BJ (cell line): ENCODE measurements at regions not wholly inside any gene's neighbourhood (a gene's known extent, or its start where the extent isn't known, plus 50 kb on each side); places are given as distances from the start of the nearest gene placed in this dataset.

ENCODE experiments used
- CTCF ChIA-PET: fragments of 350-600 bp; formaldehyde crosslinking; extraction: SDS; loops from one replicate; lab custom pipeline; 2021; ENCODE audit warnings: antibody characterized with exemption, inconsistent platforms; lab: Yijun Ruan, JAX
- POLR2A ChIA-PET: fragments of 300-600 bp; sonication (Branson Sonifier 250); formaldehyde crosslinking; extraction: SDS; loops from one replicate; lab custom pipeline; 2021; ENCODE audit warnings: antibody characterized with exemption; lab: Charles Lee
- DNase-seq: peaks from one replicate; pipeline ENCODE4 v3.0.0-alpha.2; 2011; ENCODE audit warnings: low read depth
- H3K27me3 ChIP-seq: 2 replicates; pipeline ENCODE4 v1.6.0; 2011; ENCODE audit warnings: low read length; ENCODE audit not compliant: control insufficient read depth, insufficient read depth
- H3K36me3 ChIP-seq: 2 replicates; pipeline ENCODE4 v1.5.1; 2011; ENCODE audit warnings: low read length; ENCODE audit not compliant: control insufficient read depth, insufficient read depth
- H3K4me3 ChIP-seq: 2 replicates; pipeline ENCODE4 v1.5.1; 2011; ENCODE audit warnings: low read depth, mild to moderate bottlenecking, control low read depth, low read length
- CTCF ChIP-seq: IDR thresholded peaks from 2 replicates; pipeline ENCODE4 v1.5.1; 2011; ENCODE audit warnings: low read depth, mild to moderate bottlenecking, control low read depth, inconsistent platforms, low read length, moderate library complexity; ENCODE audit not compliant: insufficient read depth

DNA sequence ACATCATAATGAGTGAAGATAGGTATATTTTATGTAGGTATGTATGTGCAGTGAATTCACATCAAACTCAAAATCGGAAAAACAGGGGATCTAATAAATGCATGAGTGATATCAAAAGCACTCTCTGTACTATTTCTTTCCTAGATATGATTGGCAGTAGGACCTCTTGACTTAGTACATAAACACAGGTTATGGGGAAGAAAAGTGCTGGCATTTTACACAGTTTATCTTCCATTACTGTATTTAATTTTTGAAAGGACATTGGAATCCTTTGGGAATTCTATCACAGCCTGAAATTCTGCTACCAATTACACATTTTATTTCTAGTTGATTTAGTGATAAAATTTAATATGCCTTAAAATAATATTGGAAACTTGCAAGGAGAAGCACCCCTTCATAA lies 470.5 kb upstream of the ONECUT1 start:
- ChIA-PET CTCF (no interaction called here), POLR2A (no interaction called here)
- Histone ChIP-seq H3K4me3 (no peak overlapping the region), H3K36me3 (no peaks in the 10 kb centered on the region), H3K27me3 (no peaks in the 10 kb centered on the region)
- no peak for TF ChIP-seq CTCF
- no peak for DNase-seq

- CTCF ChIA-PET, result no interaction called here
Measured at GRCh38 chr15:53256457-53256856, 466.3 kb upstream of the ONECUT1 start.

DNA sequence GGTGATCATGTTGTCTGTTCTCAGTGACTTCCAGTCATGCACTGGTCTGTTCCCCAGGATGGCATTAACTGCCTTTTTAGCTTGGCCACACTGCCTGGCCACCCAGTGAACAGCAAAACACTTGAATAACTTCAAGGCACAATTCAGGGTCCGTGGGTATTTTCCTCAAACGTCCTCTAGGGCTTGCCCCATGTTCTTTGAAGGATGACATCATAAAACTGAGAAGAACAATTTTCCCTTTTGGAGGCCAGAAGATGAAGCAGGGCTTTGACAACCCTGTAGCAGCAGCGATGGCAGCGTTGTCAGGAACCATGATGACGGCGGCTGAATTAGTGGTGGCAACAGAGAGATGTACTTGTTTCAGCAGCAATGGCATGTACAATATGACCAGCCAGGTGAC lies 465.9 kb upstream of the ONECUT1 start:
- H3K27me3 ChIP-seq, result no peaks in the 10 kb centered on the region
- no peak for TF ChIP-seq CTCF
- ChIA-PET CTCF (no interaction called here), POLR2A (no interaction called here)
- no peak overlapping the region for H3K4me3 ChIP-seq
- DNase-seq, result no peak
- no peaks in the 10 kb centered on the region for H3K36me3 ChIP-seq

More at GRCh38 chr15:53256457-53256856, 466.3 kb upstream of the ONECUT1 start:
- POLR2A ChIA-PET, result no interaction called here
- H3K4me3 ChIP-seq, result no peak overlapping the region
- TF ChIP-seq CTCF, result no peak
- H3K36me3 ChIP-seq, result no peaks in the 10 kb centered on the region
- H3K27me3 ChIP-seq, result no peaks in the 10 kb centered on the region
- DNase-seq, result no peak

GRCh38 chr15:53251996-53252395 lies 461.9 kb upstream of the ONECUT1 start:
- ChIA-PET POLR2A (no interaction called here), CTCF (no interaction called here)
- no peak for TF ChIP-seq CTCF
- Histone ChIP-seq H3K4me3 (no peak overlapping the region), H3K36me3 (no peaks in the 10 kb centered on the region), H3K27me3 (no peaks in the 10 kb centered on the region)
- DNase-seq, result no peak

DNA sequence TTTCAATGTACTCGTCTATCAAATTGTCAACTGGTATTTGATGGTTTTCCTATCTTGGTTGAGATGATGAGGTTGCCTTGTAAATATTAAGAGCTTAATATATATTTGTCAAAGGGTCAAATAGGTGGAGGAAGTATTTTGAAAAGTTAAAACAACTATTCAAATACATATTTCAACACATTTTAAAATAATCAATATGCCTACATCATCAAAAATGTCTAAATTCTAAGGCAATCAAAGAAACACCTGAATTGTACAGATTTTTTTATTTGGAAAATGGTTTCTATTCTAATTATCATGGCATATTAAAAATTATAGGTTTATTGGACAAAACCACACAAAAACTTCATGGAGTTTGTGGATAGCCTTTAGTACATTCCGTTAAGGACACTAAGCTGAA lies 461.4 kb upstream of the ONECUT1 start:
- no peak for TF ChIP-seq CTCF
- POLR2A ChIA-PET, result no interaction called here
- Histone ChIP-seq H3K27me3 (no peaks in the 10 kb centered on the region), H3K36me3 (no peaks in the 10 kb centered on the region), H3K4me3 (no peak overlapping the region)
- no peak for DNase-seq
- CTCF ChIA-PET, result no interaction called here
